B cell (primary cell): ENCODE measurements at regions not wholly inside any gene's neighbourhood (a gene's known extent, or its start where the extent isn't known, plus 50 kb on each side); places are given as distances from the start of the nearest gene placed in this dataset.

Source experiments
- CTCF ChIP-seq: fragments of 200-600 bp; IDR thresholded peaks from one replicate; pipeline ENCODE4 v1.8.0; 2022; ENCODE audit warnings: antibody characterized with exemption, mild to moderate bottlenecking
- EZH2 ChIP-seq: IDR thresholded peaks from 2 replicates; pipeline ENCODE4 v1.6.1; 2012; ENCODE audit warnings: borderline replicate concordance, low read depth, mild to moderate bottlenecking, moderate library complexity, low read length; ENCODE audit not compliant: insufficient read depth, poor library complexity, severe bottlenecking

DNA sequence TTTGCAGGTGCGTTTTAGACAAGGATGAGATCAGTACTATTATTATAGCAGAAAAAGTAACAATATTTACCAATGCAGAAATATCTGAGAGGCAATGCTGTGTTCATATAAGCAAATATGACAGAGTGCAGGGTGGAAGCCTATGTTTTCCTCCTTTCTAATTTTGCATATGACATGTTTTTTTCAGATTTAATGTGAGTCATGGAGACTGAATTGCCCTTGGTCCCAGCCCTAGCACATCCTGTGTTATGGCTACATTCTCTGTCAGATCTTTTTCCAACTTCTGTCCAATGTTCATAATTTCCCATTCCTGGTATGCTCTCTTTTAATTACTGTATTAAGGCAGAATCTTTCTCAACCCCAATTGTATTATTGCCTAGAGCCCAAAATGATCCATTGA lies 165.6 kb downstream of the SLC7A11 start:
- no peak for TF ChIP-seq CTCF
- no peak for TF ChIP-seq EZH2
